Stimulated activated CD8-positive, alpha-beta memory T cell treated with anti-CD3 and anti-CD28 coated beads, Interleukin-12 subunit alpha, Interleukin-12 subunit beta, amount 100 ng/mL, for 24 hours (primary cell): ENCODE measurements at regions not wholly inside any gene's neighbourhood (a gene's known extent, or its start where the extent isn't known, plus 50 kb on each side); places are given as distances from the start of the nearest gene placed in this dataset.
"Not testable (repeated sequence)": the region's sequence is repeated elsewhere in the genome, so short reads cannot be mapped to it uniquely, and the experiment has no call there.

Experiments used
- DNase-seq: peaks from one replicate; pipeline ENCODE4 v3.0.0-alpha.2; 2020; ENCODE audit errors: extremely low read depth

- DNase-seq, result no peak
These were observed 315.4 kb upstream of the CDYL start for GRCh38 chr6:4460586-4461475.

DNA sequence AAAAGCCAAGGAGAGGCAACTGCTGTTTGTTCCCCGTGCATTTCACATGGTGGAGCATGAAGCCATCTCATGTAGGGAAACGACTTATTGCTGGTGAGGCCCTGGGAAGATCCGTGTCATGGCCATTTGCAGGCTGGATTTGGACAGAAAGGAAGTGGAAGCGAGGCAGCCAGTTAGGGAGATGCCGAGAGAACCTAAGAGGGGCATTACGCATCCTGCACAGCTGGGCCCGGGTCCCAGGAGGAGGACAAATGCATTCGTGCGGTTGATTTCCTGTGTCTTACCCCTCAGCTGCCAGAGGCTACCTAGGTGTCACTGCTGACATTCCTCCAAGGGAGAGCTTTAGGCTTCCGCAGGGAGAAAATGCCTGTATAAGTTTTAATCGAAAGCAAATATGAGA, 316.2 kb upstream of the CDYL start:
- no peak for DNase-seq

- no peak for DNase-seq
These were observed 317.2 kb upstream of the CDYL start for GRCh38 chr6:4459032-4459431.

GRCh38 chr6:4451718-4452117, 316.3 kb upstream of the ECI2 start:
- no peak for DNase-seq

DNA sequence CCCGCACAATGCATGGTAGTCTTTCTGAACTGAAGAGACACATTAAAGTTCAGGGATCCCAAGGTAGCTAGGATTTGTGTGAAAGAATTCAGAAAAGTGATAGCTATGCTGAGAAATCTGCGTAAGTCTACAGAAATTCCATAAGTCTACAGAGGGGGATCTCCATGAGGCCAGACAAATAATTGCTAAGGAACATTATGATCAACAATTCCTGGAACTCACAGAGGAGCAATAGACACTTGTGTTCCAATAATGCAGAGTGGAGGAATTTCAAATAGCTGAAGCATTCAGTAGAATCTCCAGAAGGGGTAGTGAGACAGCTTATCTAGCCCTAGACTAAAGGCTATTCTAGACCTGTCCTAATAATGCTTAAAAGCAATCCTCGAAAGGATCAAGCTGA, 315.7 kb upstream of the ECI2 start:
- DNase-seq, result no peak

DNA sequence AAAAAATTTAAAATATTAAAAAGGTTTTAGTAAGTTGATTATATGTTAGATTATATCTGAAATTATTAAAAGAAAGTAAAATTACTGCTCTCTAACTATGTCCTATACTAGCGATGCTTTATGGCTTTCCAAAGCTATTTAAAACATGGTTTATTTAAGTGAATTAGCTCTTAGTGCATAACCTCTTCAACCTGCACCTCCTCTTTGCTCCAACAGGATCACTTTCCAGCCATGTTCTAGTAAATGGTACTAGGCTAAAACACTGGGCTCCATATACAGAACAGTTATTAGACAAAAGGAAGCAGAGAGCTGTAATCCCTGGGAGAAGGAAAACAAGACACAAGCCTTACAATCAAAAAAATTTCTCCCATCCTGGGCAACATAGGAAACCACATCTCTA, 314.9 kb upstream of the ECI2 start:
- DNase-seq, result no peak

DNA sequence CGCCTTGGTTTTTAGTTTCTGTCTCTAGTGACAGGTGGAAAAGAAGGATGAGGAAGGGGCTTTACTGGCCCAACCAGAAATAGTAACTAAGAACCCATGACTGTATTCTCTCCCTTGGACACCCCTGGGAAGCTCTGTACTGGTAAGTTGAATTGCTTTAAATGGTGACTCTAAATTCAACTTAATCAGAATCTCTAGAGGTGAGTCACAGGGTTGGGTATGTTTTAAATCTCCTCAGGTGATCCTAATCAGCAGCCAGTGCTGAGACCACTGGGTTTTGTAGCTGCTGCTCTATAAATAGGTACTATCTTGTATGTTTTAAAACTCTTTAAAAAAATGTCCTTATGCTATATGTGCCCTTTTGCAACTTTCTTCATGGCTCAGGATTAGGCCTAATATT, 314.0 kb upstream of the ECI2 start:
- no peak for DNase-seq

DNA sequence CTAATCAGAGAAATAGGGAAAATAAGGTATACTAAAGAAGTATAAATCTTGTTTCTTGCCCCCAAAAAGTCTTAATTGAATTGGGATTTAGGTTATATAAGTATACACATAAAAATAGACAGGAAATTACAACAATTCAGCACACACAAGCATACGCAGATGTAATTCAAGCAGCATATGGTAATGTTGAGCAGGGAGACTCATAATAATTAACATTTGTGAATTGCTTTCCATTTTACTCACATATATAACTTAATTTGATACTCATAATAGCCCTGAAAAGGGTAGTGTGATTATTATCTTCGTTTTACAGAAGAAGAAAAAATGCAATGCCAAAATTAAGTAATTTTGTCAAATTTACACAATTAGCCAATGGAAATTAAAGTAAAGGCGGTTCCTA, 313.5 kb upstream of the ECI2 start:
- DNase-seq, result no peak

DNA sequence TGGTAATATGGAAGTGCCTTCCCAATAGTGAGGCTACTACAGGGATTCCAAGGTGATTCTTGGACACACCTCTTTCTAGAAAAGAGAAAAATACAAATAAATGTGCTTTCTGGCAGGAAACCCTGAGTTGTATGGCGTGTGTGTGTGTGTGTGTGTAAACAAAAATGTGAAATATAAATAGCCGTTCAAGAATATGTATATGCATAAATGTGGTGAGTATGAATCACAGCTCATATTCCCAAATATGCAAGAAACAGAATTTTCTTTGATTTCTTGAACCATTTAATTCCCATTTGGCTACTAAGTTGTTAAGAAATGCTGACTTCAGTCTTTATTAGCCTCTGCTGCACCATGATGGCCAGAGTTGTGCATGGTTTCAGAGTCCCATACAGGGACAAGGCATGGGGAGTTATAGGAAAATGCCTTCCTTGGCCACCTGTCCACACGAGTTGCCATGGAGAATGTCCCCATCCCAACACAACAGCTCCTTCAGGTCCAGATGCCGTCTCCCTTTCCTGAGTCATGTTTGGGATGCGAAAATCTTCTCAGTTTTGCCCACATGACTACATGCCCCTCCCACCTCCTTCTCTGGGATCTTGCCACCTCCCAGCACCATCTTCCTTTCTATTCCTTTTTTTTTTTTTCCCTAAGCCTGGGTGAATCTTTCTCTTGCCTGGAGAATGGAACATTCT, 312.4 kb upstream of the ECI2 start:
- no peak for DNase-seq

GRCh38 chr6:4446982-4447381, 311.6 kb upstream of the ECI2 start:
- no peak for DNase-seq

GRCh38 chr6:4441981-4442434, 306.6 kb upstream of the ECI2 start:
- DNase-seq, result no peak

DNA sequence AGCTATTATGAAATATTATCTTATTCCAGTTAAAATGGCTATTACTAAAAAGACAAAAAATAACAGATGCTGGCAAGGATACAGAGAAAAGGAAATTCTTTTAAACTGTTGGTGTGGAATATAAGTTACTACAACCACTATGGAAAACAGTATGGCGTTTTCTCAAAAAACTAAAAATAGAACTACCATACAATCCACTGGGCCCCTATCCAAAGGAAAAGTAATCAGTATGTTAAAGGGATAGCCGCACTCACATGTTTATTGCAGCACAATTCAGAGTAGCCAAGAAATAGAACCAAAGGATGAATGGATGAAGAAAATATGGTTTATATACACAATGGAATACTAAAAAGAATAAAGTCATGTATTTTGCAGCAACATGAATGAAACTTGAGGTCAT, 303.8 kb upstream of the ECI2 start:
- no peak for DNase-seq

- DNase-seq, result no peak
These were observed 302.0 kb upstream of the ECI2 start for GRCh38 chr6:4437342-4437741.

- DNase-seq, result no peak
These were observed 300.6 kb upstream of the ECI2 start for GRCh38 chr6:4435981-4436445.

GRCh38 chr6:4434655-4435054, 299.3 kb upstream of the ECI2 start:
- DNase-seq, result no peak

DNA sequence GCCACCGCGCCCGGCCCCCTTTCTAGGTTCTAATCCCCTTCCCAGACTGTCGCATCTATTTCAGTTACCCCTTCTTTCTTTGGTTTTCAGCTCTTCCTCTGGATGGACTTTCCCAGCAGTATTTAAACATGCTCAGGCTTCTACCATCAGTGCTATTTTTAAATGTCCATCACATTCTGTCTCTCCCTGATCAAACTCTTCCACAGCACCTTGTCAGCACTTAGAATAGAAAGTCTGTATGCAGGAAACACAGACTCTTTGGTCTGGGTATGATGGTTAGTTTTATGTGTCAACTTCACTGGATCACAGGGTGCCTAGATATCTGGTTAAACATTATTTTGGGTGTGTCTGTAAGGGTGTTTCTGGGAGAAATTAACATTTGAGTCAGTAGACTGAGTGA, 297.8 kb upstream of the ECI2 start:
- DNase-seq, result no peak

GRCh38 chr6:4426968-4427367, 291.6 kb upstream of the ECI2 start:
- DNase-seq, result no peak

GRCh38 chr6:4421837-4422236, 286.5 kb upstream of the ECI2 start:
- no peak for DNase-seq

DNA sequence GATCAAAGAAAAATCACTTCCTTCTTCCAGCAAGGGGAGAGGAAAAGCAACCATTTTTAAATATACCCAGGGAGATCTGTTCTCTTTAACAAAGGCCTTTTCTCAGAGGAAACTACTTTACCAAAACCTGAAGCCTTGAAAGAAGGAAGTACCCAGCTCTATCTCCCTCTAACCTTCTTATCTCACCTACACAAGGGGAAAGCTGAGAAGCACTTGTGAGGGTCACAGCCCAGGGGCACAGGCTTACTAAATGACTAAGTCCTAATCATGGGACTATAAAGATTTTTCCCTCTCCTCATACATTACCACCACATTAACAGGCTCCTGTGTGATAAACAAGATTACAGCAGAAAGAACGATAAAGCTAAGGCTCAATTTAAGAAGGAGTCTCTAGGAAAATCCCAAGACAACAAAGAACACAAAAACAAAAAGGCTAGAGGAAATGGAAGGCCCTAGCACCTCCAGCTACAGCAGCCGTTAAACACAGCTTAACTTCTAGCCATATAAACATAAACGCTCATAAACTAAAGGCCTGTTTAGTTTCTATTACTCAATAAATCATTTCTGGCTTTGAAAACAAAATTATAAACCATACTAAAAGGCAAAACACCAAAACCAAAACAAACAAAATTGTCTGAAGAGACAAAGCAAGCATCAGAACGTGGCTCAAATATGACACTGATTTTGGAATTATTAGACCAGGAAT, 284.9 kb upstream of the ECI2 start:
- DNase-seq, result no peak

- DNase-seq, result no peak
These were observed 280.2 kb upstream of the ECI2 start for GRCh38 chr6:4415549-4415948.

GRCh38 chr6:4414078-4414477, 278.7 kb upstream of the ECI2 start:
- not testable (repeated sequence) for DNase-seq

DNA sequence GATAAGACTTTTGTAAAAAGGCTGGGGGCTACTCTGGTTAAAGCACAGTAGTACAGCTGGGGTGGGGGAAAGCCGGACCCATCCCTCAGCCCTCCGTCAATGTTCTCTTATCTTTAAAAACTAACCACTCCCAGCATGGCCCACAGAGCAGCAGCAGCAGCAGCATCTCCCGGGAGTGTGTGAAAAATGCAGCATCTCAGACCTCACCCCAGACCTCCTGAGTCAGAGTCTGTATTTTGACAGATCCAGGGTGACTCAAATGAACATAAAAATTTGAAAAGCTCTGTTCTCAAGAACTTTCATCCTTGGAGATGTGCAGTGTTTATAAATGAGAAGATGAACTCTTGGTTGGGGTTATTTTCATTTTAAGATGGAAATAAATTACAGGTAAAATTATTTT, 277.7 kb upstream of the ECI2 start:
- no peak for DNase-seq

- DNase-seq, result no peak
These were observed 277.1 kb upstream of the ECI2 start for GRCh38 chr6:4412488-4412887.
